Uterus (tissue), 2 donors: ENCODE measurements at regions not wholly inside any gene's neighbourhood (a gene's known extent, or its start where the extent isn't known, plus 50 kb on each side); places are given as distances from the start of the nearest gene placed in this dataset.

Experiments
- CTCF ChIP-seq, 4 experiments: fragments of 200-600 bp in 2 of 4; fragments of 450-650 bp in 2 of 4; sonication (generic) in 2 of 4; IDR thresholded peaks; one replicate each; pipeline ENCODE4 v1.5.1; 2016 to 2019; ENCODE audit warnings: antibody characterized with exemption in 4 of 4, mild to moderate bottlenecking in 2 of 4, moderate library complexity in 1 of 4
- POLR2A ChIP-seq, 2 donors: fragments of 450-650 bp; IDR thresholded peaks; one replicate each; pipeline ENCODE4 v1.6.1; 2016; ENCODE audit warnings: antibody characterized with exemption in 2 of 2, mild to moderate bottlenecking in 1 of 2, moderate library complexity in 1 of 2

GRCh38 chr18:33849731-33850130 is 271.7 kb downstream of the ASXL3 start:
- TF ChIP-seq CTCF (IDR thresholded peaks at IDR 0.05) (no peak), POLR2A (IDR thresholded peaks at IDR 0.05) (no peak)
